ENCODE measurements at regions not wholly inside any gene's neighbourhood (a gene's known extent, or its start where the extent isn't known, plus 50 kb on each side); places are given as distances from the start of the nearest gene placed in this dataset.

- TF ChIP-seq CTCF (IDR thresholded peaks at IDR 0.05) (no peak), POLR2A (IDR thresholded peaks at IDR 0.05) (no peak)
These were observed 142.1 kb upstream of the COBL start for GRCh38 chr7:51458693-51459092.

All from right lobe of liver (tissue), 4 donors.